GM21528 (cell line): ENCODE measurements at regions not wholly inside any gene's neighbourhood (a gene's known extent, or its start where the extent isn't known, plus 50 kb on each side); places are given as distances from the start of the nearest gene placed in this dataset.
A peak's percentile ranks its signal among the peaks of the same experiment; 100 is the strongest.

Experiments
- ATAC-seq: cut with Tn5 transposase; IDR thresholded peaks from one replicate; pipeline ENCODE4 v1.9.1; 2021; ENCODE audit warnings: mild to moderate bottlenecking, moderate library complexity; ENCODE audit not compliant: unreplicated experiment, low FRiP score

- no peak for ATAC-seq
Measured at GRCh38 chr1:99152132-99152531, 112.2 kb upstream of the PLPPR4 start.

- no peak for ATAC-seq
Measured at GRCh38 chr1:99163671-99164070, 100.6 kb upstream of the PLPPR4 start.

- no peak for ATAC-seq
Measured at GRCh38 chr1:99170516-99170915, 93.8 kb upstream of the PLPPR4 start.

GRCh38 chr1:99171184-99171813 is 93.0 kb upstream of the PLPPR4 start:
- ATAC-seq = no peak

- no peak for ATAC-seq
Measured at GRCh38 chr1:99173282-99173681, 91.0 kb upstream of the PLPPR4 start.

- ATAC-seq = no peak
Measured at GRCh38 chr1:99173900-99174299, 90.4 kb upstream of the PLPPR4 start.

GRCh38 chr1:99176753-99177152 is 87.5 kb upstream of the PLPPR4 start:
- no peak for ATAC-seq

- no peak for ATAC-seq
Measured at GRCh38 chr1:99177465-99177864, 86.8 kb upstream of the PLPPR4 start.

GRCh38 chr1:99180343-99180808 is 83.9 kb upstream of the PLPPR4 start:
- peak; percentile 99 for ATAC-seq

- no peak for ATAC-seq
Measured at GRCh38 chr1:99180915-99181314, 83.4 kb upstream of the PLPPR4 start.

GRCh38 chr1:99181892-99182291 is 82.4 kb upstream of the PLPPR4 start:
- no peak for ATAC-seq

- no peak for ATAC-seq
Measured at GRCh38 chr1:99185196-99185595, 79.1 kb upstream of the PLPPR4 start.

- ATAC-seq = no peak
Measured at GRCh38 chr1:99193431-99193830, 70.9 kb upstream of the PLPPR4 start.

- no peak for ATAC-seq
Measured at GRCh38 chr1:99198393-99198792, 65.9 kb upstream of the PLPPR4 start.

GRCh38 chr1:99207216-99207615 is 57.1 kb upstream of the PLPPR4 start:
- ATAC-seq = no peak
